GM12874 (cell line): ENCODE measurements at regions not wholly inside any gene's neighbourhood (a gene's known extent, or its start where the extent isn't known, plus 50 kb on each side); places are given as distances from the start of the nearest gene placed in this dataset.

Source experiments
- CTCF ChIP-seq: IDR thresholded peaks from 2 replicates; pipeline ENCODE4 v1.5.1; 2011; ENCODE audit warnings: low read depth, mild to moderate bottlenecking, control low read depth, low read length, moderate library complexity; ENCODE audit not compliant: insufficient read depth

DNA sequence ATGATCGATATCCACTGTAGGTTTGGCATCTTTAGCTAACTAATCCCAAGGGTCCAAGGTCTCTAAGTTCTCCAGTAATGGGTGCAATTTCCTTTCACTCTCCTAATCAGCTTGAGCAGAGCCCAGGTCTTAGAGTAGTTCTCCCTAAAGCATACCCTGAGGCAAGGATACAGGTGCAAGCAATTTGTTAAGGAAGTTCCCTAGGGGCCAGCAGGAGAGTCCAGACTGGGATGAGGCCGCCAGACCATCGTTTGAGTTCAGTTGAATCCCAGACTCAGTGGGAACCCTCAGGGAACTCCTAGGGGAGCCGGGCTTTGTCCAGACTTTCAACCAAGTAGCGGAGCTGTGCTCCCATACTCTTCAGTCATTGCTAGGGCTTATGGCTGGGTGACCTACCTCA, 835.4 kb upstream of the CDH2 start:
- TF ChIP-seq CTCF: no peak

- TF ChIP-seq CTCF: no peak
Observed at GRCh38 chr18:29009250-29009803, 832.4 kb upstream of the CDH2 start.

DNA sequence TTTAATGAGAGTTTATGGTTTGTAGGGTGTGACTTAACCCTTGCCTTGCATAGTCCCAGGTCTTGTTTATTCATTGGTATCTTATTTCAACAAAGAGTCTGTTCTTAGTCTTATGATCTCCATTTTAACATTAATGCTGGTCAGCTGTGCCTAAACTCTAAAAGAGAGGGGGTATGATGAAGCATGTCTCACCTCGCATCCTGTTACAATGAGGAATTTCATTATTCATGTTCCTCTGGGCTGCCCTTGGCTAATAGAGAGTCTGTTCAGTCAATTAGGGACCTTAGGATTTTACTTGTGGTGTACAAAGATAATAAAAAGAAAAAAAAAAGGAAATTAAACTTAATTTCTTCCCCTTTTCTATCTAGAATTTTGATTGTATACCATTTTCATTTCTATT, 831.9 kb upstream of the CDH2 start:
- no peak for TF ChIP-seq CTCF

DNA sequence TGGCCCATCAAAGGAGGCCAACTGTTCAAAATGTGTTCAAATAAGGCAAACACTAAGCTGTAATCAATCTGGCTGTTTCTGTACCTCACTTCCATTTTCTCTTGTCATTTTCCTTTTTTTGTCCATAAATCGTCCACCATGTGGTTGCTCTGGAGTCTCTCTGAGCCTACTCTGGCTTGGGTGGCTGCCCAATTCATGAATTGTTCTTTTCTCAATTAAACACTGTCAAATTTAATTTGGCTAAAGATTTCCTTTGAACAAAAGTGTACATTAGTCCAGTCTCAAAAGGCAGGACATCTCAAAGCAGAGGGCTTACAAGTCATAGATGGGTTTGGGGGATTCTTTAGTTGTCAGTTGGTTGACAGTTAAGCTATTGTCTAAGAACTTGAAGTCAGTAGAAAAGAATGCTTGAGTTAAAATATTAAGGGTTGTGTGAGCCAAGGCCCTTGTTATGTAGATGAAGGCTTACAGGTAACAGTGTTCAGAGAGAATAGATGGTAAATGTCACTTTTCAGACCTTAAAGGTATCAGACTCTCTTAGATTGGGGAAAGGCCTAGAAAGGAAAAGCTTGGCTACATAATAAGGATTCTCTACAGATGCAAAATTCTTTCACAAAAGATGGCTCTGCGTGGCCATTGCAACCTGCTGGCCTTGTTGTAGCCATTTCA, 831.2 kb upstream of the CDH2 start:
- no peak for TF ChIP-seq CTCF

DNA sequence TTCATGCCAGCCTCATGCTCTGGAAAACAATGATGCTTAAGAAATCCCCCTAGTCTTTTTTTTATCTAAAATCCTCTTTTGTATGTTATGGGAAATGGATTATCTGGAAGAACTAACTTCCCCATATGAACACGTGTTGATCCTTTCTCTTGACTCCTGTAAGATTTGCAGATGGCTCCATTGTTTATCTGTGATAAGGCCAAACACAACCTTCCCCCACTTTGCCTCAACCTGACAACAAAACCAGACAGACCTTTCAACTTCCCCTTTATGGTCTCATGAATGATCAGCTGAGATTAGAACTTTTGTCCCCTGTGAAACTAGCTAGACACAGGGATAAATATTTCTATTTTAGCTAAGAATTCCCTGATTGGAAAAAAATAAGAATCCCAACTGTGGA, 828.0 kb upstream of the CDH2 start:
- no peak for TF ChIP-seq CTCF

DNA sequence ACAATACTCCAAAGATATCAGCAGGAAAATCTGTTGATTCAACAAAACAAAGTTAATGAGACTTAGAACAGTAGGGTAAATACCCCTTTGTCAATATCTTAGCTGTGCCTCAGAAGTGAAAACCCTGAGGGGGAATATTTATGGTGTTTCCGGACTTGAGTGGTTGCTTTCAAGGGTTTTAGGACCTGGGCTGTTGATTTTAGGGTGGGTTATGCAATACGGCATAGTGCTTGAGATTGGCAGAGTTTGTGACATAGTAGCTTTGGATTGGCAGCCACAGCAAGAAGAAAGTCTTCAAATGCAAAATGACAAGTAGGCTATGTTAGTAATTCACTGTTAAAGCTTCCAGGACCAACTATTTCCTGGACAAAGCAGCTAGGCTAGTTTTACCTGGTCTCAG, 826.3 kb upstream of the CDH2 start:
- no peak for TF ChIP-seq CTCF

DNA sequence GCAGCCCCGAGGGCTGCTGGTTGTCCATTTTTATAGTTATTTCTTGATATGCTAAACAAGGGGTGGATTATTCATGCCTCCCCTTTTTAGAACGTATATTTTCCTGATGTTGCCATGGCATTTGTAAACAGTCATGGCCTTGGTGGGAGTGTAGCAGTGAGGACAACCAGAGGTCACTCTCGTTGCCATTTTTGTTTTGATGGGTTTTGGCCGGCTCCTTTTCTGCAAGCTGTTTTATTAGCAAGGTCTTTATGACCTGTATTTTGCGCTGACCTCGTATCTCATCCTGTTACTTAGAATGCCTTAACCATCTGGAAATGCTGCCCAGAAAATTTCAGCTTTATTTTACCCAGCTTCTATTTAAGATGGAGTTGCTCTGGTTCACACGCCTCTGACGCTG, 825.8 kb upstream of the CDH2 start:
- no peak for TF ChIP-seq CTCF
